GM19238 (cell line): ENCODE measurements at regions not wholly inside any gene's neighbourhood (a gene's known extent, or its start where the extent isn't known, plus 50 kb on each side); places are given as distances from the start of the nearest gene placed in this dataset.
"Not testable (repeated sequence)": the region's sequence is repeated elsewhere in the genome, so short reads cannot be mapped to it uniquely, and the experiment has no call there.

Experiments
- DNase-seq: peaks from one replicate; pipeline ENCODE4 v3.0.0; 2011; ENCODE audit warnings: low spot score; ENCODE audit not compliant: insufficient read length

GRCh38 chr15:45867281-45867680, 232.5 kb downstream of the SQOR start:
- DNase-seq: no peak

- no peak for DNase-seq
These were observed 233.4 kb downstream of the SQOR start for GRCh38 chr15:45868109-45868691.

GRCh38 chr15:45869034-45869668, 234.3 kb downstream of the SQOR start:
- no peak for DNase-seq

- no peak for DNase-seq
These were observed 236.5 kb downstream of the SQOR start for GRCh38 chr15:45871121-45871855.

GRCh38 chr15:45873781-45874180, 239.0 kb downstream of the SQOR start:
- DNase-seq: no peak

- DNase-seq: not testable (repeated sequence)
These were observed 239.7 kb downstream of the SQOR start for GRCh38 chr15:45874566-45874965.

GRCh38 chr15:45884289-45884688, 249.5 kb downstream of the SQOR start:
- no peak for DNase-seq

- DNase-seq: no peak
These were observed 250.1 kb downstream of the SQOR start for GRCh38 chr15:45884755-45885445.

GRCh38 chr15:45885801-45886200, 251.0 kb downstream of the SQOR start:
- no peak for DNase-seq

GRCh38 chr15:45891766-45892165, 256.9 kb downstream of the SQOR start:
- DNase-seq: no peak

GRCh38 chr15:45892182-45892581, 257.4 kb downstream of the SQOR start:
- DNase-seq: no peak

GRCh38 chr15:45903283-45903682, 268.5 kb downstream of the SQOR start:
- no peak for DNase-seq

- no peak for DNase-seq
These were observed 269.2 kb downstream of the SQOR start for GRCh38 chr15:45904019-45904418.

- no peak for DNase-seq
These were observed 271.4 kb downstream of the SQOR start for GRCh38 chr15:45906230-45906629.

GRCh38 chr15:45910671-45911070, 275.8 kb downstream of the SQOR start:
- DNase-seq: no peak

- DNase-seq: no peak
These were observed 278.6 kb downstream of the SQOR start for GRCh38 chr15:45913451-45913850.

- DNase-seq: no peak
These were observed 279.6 kb downstream of the SQOR start for GRCh38 chr15:45914425-45914824.

- no peak for DNase-seq
These were observed 284.0 kb downstream of the SQOR start for GRCh38 chr15:45918839-45919238.

GRCh38 chr15:45919806-45920205, 285.0 kb downstream of the SQOR start:
- DNase-seq: no peak

GRCh38 chr15:45921376-45921775, 286.5 kb downstream of the SQOR start:
- no peak for DNase-seq

GRCh38 chr15:45921978-45922377, 287.1 kb downstream of the SQOR start:
- no peak for DNase-seq

- no peak for DNase-seq
These were observed 306.5 kb downstream of the SQOR start for GRCh38 chr15:45941367-45941766.
